Endothelial cell of umbilical vein (primary cell): ENCODE measurements at regions not wholly inside any gene's neighbourhood (a gene's known extent, or its start where the extent isn't known, plus 50 kb on each side); places are given as distances from the start of the nearest gene placed in this dataset.

Experiments used
- BruUV-seq: library from RNA; stranded (reverse); fragments of 400-500 nt; replicated peaks from 2 replicates; lab custom pipeline; 2021; lab: Mats Ljungman, UMichigan
- CTCF ChIA-PET: fragments of 300-600, 350-600 bp; sonication (Branson Sonifier 250); formaldehyde crosslinking; loops from one replicate; lab custom pipeline; 2021; ENCODE audit warnings: antibody characterized with exemption, inconsistent platforms; lab: Charles Lee
- POLR2A ChIA-PET: fragments of 300-600, 350-600 bp; sonication (Branson Sonifier 250); formaldehyde crosslinking; loops from one replicate; lab custom pipeline; 2021; ENCODE audit warnings: antibody characterized with exemption, inconsistent platforms; lab: Charles Lee
- DNase-seq: peaks from one replicate; pipeline ENCODE4 v3.0.0-alpha.2; 2011; ENCODE audit warnings: low read depth, low spot score
- FAIRE-seq: peaks from 2 replicates; lab custom pipeline; 2011; peaks lifted over from hg19 to GRCh38; lab: Jason Lieb, UNC
- H2AFZ ChIP-seq: 2 replicates; pipeline ENCODE4 v1.6.0; 2012; ENCODE audit warnings: low read depth, low read length, control low read depth, inconsistent platforms
- H3K27ac ChIP-seq: 2 replicates; pipeline ENCODE4 v1.5.1; 2011; ENCODE audit warnings: low read depth, mild to moderate bottlenecking, control low read depth, low read length, moderate library complexity; ENCODE audit not compliant: insufficient read depth
- H3K27me3 ChIP-seq, 2 experiments: 2 replicates each; pipeline versions ENCODE4 v1.6.0 to v1.6.1; 2011; ENCODE audit warnings: low read length in 2 of 2, mixed read lengths in 1 of 2; ENCODE audit not compliant: control insufficient read depth in 2 of 2, insufficient read depth in 2 of 2
- H3K36me3 ChIP-seq, 2 experiments: 2 replicates in 1 of 2; 3 replicates in 1 of 2; pipeline ENCODE4 v1.5.1; 2011; ENCODE audit warnings: low read length in 2 of 2, mild to moderate bottlenecking in 1 of 2, moderate library complexity in 1 of 2; ENCODE audit not compliant: control insufficient read depth in 2 of 2, insufficient read depth in 2 of 2; ENCODE audit errors: extremely low read depth in 1 of 2
- H3K4me1 ChIP-seq: 3 replicates; pipeline ENCODE4 v1.5.1; 2011; ENCODE audit warnings: mild to moderate bottlenecking, low read length; ENCODE audit not compliant: control insufficient read depth, insufficient read depth; ENCODE audit errors: extremely low read depth
- H3K4me2 ChIP-seq: 2 replicates; pipeline ENCODE4 v1.6.1; 2011; ENCODE audit warnings: low read length, control low read depth, mixed read lengths; ENCODE audit not compliant: insufficient read depth
- H3K4me3 ChIP-seq, 3 experiments: fragments of 200-600 bp in 1 of 3; sonication (generic), shearing (Covaris generic) in 1 of 3; replicated peaks in 1 of 3; 2 replicates each; pipeline ENCODE4 v1.5.1; 2011 to 2016; ENCODE audit warnings: control low read depth in 3 of 3, low read length in 3 of 3, mild to moderate bottlenecking in 2 of 3, inconsistent platforms in 1 of 3, low read depth in 1 of 3, moderate library complexity in 1 of 3; ENCODE audit not compliant: insufficient read depth in 1 of 3
- H3K79me2 ChIP-seq: 2 replicates; pipeline ENCODE4 v1.6.0; 2012; ENCODE audit warnings: low read length, inconsistent platforms; ENCODE audit not compliant: control insufficient read depth, insufficient read depth
- H3K9ac ChIP-seq: replicated peaks from 2 replicates; pipeline ENCODE3; 2011; ENCODE audit warnings: low read length, control low read depth; ENCODE audit not compliant: insufficient read depth; ENCODE audit errors: extremely low read depth
- H3K9me1 ChIP-seq: replicated peaks from 3 replicates; pipeline ENCODE4 v1.6.0; 2011; ENCODE audit warnings: mild to moderate bottlenecking, low read length; ENCODE audit not compliant: control insufficient read depth, insufficient read depth; ENCODE audit errors: extremely low read depth
- H3K9me3 ChIP-seq: replicated peaks from 2 replicates; pipeline ENCODE4 v1.5.1; 2012; ENCODE audit warnings: low read length, inconsistent platforms; ENCODE audit not compliant: control insufficient read depth, insufficient read depth
- H4K20me1 ChIP-seq: replicated peaks from 2 replicates; pipeline ENCODE3; 2011; ENCODE audit warnings: mild to moderate bottlenecking, low read length; ENCODE audit not compliant: control insufficient read depth, insufficient read depth; ENCODE audit errors: extremely low read depth
- EZH2 ChIP-seq: IDR thresholded peaks from 2 replicates; pipeline ENCODE4 v1.6.1; 2012; ENCODE audit warnings: borderline replicate concordance, low read depth, mild to moderate bottlenecking, moderate library complexity, low read length, inconsistent platforms; ENCODE audit not compliant: severe bottlenecking
- FOS ChIP-seq: IDR thresholded peaks from 2 replicates; pipeline ENCODE4 v1.6.1; 2011; ENCODE audit warnings: mild to moderate bottlenecking, low read length, moderate library complexity, borderline replicate concordance; ENCODE audit not compliant: insufficient read depth
- GATA2 ChIP-seq: IDR thresholded peaks from 2 replicates; pipeline ENCODE4 v1.7.0; 2011; ENCODE audit warnings: low read depth, mild to moderate bottlenecking, moderate library complexity, mixed read lengths, low read length; ENCODE audit not compliant: insufficient read length, insufficient read depth
- JUN ChIP-seq: IDR thresholded peaks from 2 replicates; pipeline ENCODE4 v1.6.1; 2011; ENCODE audit warnings: borderline replicate concordance, low read depth; ENCODE audit not compliant: insufficient read length, insufficient read depth
- MAX ChIP-seq: IDR thresholded peaks from 2 replicates; pipeline ENCODE4 v1.6.1; 2011; ENCODE audit not compliant: insufficient read depth, insufficient read length
- MYC ChIP-seq: IDR thresholded peaks from one replicate; pipeline ENCODE4 v1.6.1; 2011; ENCODE audit warnings: mild to moderate bottlenecking, low read depth, low read length
- POLR2A ChIP-seq: IDR thresholded peaks from 2 replicates; pipeline ENCODE4 v1.6.1; 2012; ENCODE audit warnings: low read depth, mild to moderate bottlenecking, control low read depth, low read length
- POLR2AphosphoS5 ChIP-seq: IDR thresholded peaks from 2 replicates; pipeline ENCODE4 v1.6.1; 2012; ENCODE audit warnings: low read depth, mild to moderate bottlenecking, control low read depth, low read length, moderate library complexity; ENCODE audit not compliant: insufficient read depth
- dilution Hi-C: fragments of 300-500 bp; cut with MboI; formaldehyde crosslinking; loops from one replicate; pipeline ENCODE4 v1.15.0; 2019; ENCODE audit warnings: low sequenced_read_pairs; ENCODE audit not compliant: extremely low pct_ligation_motif_present
- intact Hi-C: fragments of 100-400 bp; cut with micrococcal nuclease; formaldehyde crosslinking; loops from one replicate; pipeline ENCODE4 v1.10.0; 2022
- TF ChIP-seq, protein P1 (sequence below), 2 donors: IDR thresholded peaks; 1 replicate in 1 of 2; 2 replicates in 1 of 2; pipeline ENCODE4 v1.5.1; 2011; ENCODE audit warnings: low read length in 2 of 2, mild to moderate bottlenecking in 2 of 2, moderate library complexity in 2 of 2, control low read depth in 1 of 2, inconsistent platforms in 1 of 2, low read depth in 1 of 2; ENCODE audit not compliant: insufficient read depth in 1 of 2; ENCODE audit errors: extremely low read depth in 1 of 2

DNA sequence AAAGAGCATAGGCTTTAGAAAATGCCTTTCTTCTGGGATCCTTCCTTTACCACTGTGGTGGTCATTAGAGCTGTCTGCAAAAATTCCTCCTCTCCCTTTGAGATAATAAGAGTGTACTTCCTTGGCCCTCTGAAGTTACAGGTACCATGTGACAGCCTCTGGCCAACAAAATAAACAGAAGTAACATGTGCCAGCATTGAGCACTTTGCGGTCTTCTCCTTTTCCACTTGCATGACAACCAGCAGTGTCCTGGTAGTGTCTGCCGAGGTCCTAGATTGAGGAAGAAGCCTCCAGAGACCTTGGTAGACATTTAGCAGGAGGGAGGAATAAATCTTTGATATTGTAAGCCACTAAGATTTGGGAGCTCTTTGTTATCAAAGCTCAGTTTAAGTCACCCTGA lies 87.5 kb upstream of the ARID1B start:
- Histone ChIP-seq H3K27me3 (peaks cover 2 to 11% of the 10 kb centered on the region in 2 experiments), H3K4me1 (peaks cover 11% of the 10 kb centered on the region), H3K4me3 (no peak overlapping the region), H3K79me2 (no peaks in the 10 kb centered on the region), H3K36me3 (no peaks in the 10 kb centered on the region), H3K9ac (no peak overlapping the region), H2AFZ (no peak overlapping the region), H3K27ac (no peak overlapping the region), H3K9me1 (no peaks in the 10 kb centered on the region), H3K4me2 (no peak overlapping the region), H3K9me3 (no peaks in the 10 kb centered on the region), H4K20me1 (no peaks in the 10 kb centered on the region)
- ChIA-PET POLR2A (no interaction called here), CTCF (no interaction called here)
- DNase-seq, result no peak
- dilution Hi-C loops (no loop called here), intact Hi-C loops (loop anchor here (5.0 to 10.0 kb wide), 5 partner anchors 175 to 1365 kb away; no protein-coding TSS in a partner anchor)
- no peak for FAIRE-seq
- no peak for TF ChIP-seq JUN
- BruUV-seq, result no TSS peak

DNA sequence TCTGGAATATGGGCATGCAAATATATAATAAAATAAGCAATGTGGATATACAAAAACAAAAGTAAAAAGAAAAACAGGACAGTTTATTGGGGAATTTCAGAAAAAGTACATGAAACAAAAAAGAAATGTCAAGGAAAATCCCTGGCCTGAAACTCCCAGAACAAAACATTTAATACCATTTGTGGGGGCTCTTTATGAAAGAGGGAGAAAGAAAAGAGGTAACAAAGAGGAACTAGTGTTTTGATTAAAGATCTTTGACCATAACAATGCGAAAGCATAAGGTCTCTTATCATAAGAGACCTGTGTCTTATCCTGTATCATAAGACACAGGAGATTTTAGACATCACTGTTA lies 88.6 kb upstream of the ARID1B start:
- dilution Hi-C loops (no loop called here), intact Hi-C loops (loop anchor here (5.0 to 10.0 kb wide), 5 partner anchors 176 to 1364 kb away; no protein-coding TSS in a partner anchor)
- FAIRE-seq (no peak), DNase-seq (no peak)
- H2AFZ ChIP-seq, result peak overlapping the region; percentile 100
- no peak overlapping the region for H3K4me2 ChIP-seq
- no peak overlapping the region for H3K27ac ChIP-seq
- no peaks in the 10 kb centered on the region for H3K9me1 ChIP-seq
- CTCF ChIA-PET, result interaction anchor here (1.4 kb wide), 1 partner anchor 13 kb away, joined by 5 read pairs; no protein-coding TSS in a partner anchor
- no peaks in the 10 kb centered on the region for H3K79me2 ChIP-seq
- POLR2A ChIA-PET, result no interaction called here
- BruUV-seq, result no TSS peak
- no peaks in the 10 kb centered on the region for H3K36me3 ChIP-seq
- no peaks in the 10 kb centered on the region for H3K9me3 ChIP-seq
- no peak for TF ChIP-seq JUN
- TF ChIP-seq MAX, result no peak
- no peak for TF ChIP-seq MYC
- TF ChIP-seq GATA2, result no peak
- TF ChIP-seq FOS, result no peak
- TF ChIP-seq POLR2AphosphoS5, result no peak
- TF ChIP-seq POLR2A, result no peak
- TF ChIP-seq, protein P1, sequence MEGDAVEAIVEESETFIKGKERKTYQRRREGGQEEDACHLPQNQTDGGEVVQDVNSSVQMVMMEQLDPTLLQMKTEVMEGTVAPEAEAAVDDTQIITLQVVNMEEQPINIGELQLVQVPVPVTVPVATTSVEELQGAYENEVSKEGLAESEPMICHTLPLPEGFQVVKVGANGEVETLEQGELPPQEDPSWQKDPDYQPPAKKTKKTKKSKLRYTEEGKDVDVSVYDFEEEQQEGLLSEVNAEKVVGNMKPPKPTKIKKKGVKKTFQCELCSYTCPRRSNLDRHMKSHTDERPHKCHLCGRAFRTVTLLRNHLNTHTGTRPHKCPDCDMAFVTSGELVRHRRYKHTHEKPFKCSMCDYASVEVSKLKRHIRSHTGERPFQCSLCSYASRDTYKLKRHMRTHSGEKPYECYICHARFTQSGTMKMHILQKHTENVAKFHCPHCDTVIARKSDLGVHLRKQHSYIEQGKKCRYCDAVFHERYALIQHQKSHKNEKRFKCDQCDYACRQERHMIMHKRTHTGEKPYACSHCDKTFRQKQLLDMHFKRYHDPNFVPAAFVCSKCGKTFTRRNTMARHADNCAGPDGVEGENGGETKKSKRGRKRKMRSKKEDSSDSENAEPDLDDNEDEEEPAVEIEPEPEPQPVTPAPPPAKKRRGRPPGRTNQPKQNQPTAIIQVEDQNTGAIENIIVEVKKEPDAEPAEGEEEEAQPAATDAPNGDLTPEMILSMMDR (IDR thresholded peaks at IDR 0.05; ENCODE audit: extremely low read depth in 1 of 2, insufficient read depth in 1 of 2, low read depth in 1 of 2, low read length in 2 of 2), result no peak
- TF ChIP-seq EZH2, result no peak
- H3K27me3 ChIP-seq, result peaks cover 0 to 13% of the 10 kb centered on the region in 2 experiments
- H4K20me1 ChIP-seq, result no peaks in the 10 kb centered on the region
- H3K4me3 ChIP-seq, result no peak overlapping the region
- peaks cover 11% of the 10 kb centered on the region for H3K4me1 ChIP-seq
- H3K9ac ChIP-seq, result no peak overlapping the region
